ENCODE measurements at regions not wholly inside any gene's neighbourhood (a gene's known extent, or its start where the extent isn't known, plus 50 kb on each side); places are given as distances from the start of the nearest gene placed in this dataset.

DNA sequence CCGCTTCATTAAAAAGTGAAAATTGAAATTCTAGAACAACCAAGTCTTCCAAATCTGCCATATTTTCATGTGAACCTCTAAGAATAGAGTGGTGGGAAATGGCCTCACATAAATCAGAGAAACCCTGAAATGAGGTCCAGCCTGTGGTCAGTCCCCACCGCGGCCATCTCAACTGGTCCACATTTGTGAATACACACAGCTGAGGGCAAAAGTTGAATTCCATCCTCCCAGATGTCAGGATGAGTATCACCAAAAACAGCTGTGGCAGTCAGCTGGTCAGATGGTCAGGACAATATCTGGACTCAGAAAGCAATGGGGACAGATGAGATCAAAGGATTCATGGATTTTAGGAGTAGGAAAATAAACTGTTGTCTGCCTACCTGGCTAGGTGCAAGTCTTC is 219.4 kb upstream of the NCKAP5 start:
- Histone ChIP-seq H2BK120ac (replicated peaks; ENCODE audit: low read depth, low read length) (no peak overlapping the region), H3K56ac (replicated peaks; ENCODE audit: insufficient read length, low read depth, low read length) (no peak overlapping the region), H3K23me2 (ENCODE audit: low read depth, low read length) (no peaks in the 10 kb centered on the region), H2BK5ac (ENCODE audit: low read depth, low read length) (no peak overlapping the region), H3K4me3 (ENCODE audit: extremely low read depth in 1 of 4, insufficient read depth in 2 of 4, low read depth in 3 of 4, low read length in 4 of 4) (no peak overlapping the region), H3K23ac (ENCODE audit: insufficient read length) (no peak overlapping the region), H4K8ac (ENCODE audit: extremely low read depth, insufficient read depth, low read length) (no peak overlapping the region), H3K27ac (ENCODE audit: low read depth, low read length) (no peak overlapping the region), H2AK5ac (ENCODE audit: low read depth, low read length) (no peak overlapping the region), H3K36me3 (ENCODE audit: control insufficient read depth in 2 of 4, insufficient read depth in 4 of 4, low read length in 3 of 4) (no peaks in the 10 kb centered on the region), H4K20me1 (replicated peaks in 1 of 2; ENCODE audit: control insufficient read depth in 1 of 2, insufficient read depth in 2 of 2, low read length in 2 of 2) (no peaks in the 10 kb centered on the region), H2BK20ac (ENCODE audit: low read length) (no peak overlapping the region), H4K91ac (replicated peaks; ENCODE audit: insufficient read length, low read length) (no peak overlapping the region), H3K4me1 (replicated peaks in 1 of 4; ENCODE audit: control insufficient read depth in 3 of 4, insufficient read depth in 4 of 4, low read length in 3 of 4) (no peaks in the 10 kb centered on the region), H3K18ac (ENCODE audit: extremely low read depth, low read length) (no peak overlapping the region), H3K4me2 (ENCODE audit: insufficient read depth in 1 of 2, low read depth in 2 of 2, low read length in 2 of 2) (no peak overlapping the region), H4K5ac (ENCODE audit: insufficient read length, low read depth, low read length) (no peak overlapping the region), H2BK12ac (ENCODE audit: low read depth, low read length) (no peak overlapping the region), H3K79me2 (ENCODE audit: control insufficient read depth in 1 of 2, insufficient read depth in 2 of 2, low read length in 2 of 2) (no peaks in the 10 kb centered on the region), H3K79me1 (ENCODE audit: low read depth, low read length) (no peaks in the 10 kb centered on the region), H2BK15ac (ENCODE audit: low read length) (no peak overlapping the region), H3K9ac (replicated peaks in 1 of 4; ENCODE audit: extremely low read depth in 1 of 4, low read depth in 3 of 4, low read length in 3 of 4) (no peak overlapping the region), H2AFZ (ENCODE audit: low read length) (no peak overlapping the region), H3K9me3 (ENCODE audit: insufficient read depth in 2 of 2, low read depth in 1 of 2, low read length in 1 of 2) (no peaks in the 10 kb centered on the region; a peak in 1 of 4 replicates), H3K4ac (replicated peaks; ENCODE audit: insufficient read length, low read depth, low read length) (no peak overlapping the region), H3K27me3 (replicated peaks in 1 of 4; ENCODE audit: control insufficient read depth in 3 of 4, extremely low read depth in 1 of 4, insufficient read depth in 3 of 4, low read length in 3 of 4) (0 out of 7 replicates have a peak, but pooled peaks cover 0 to 2% (median 0%) of the 10 kb centered on the region in 4 experiments), H3K14ac (ENCODE audit: insufficient read length) (no peak overlapping the region)
- FAIRE-seq, result no peak
- WGBS, 2 experiments (ENCODE audit: extremely low coverage in 1 of 2, insufficient coverage in 1 of 2, insufficient read length in 1 of 2, insufficient replicate concordance in 2 of 2, low coverage in 1 of 2, low lambda C conversion rate in 2 of 2, missing lambda C conversion rate in 1 of 2), result 93% methylated on average over 3 of the region's 3 CpGs; no CpG with 5 or more reads in 1 of the 2 experiments
- ChIA-PET POLR2A (ENCODE audit: partially characterized antibody) (no interaction called here), CTCF (ENCODE audit: partially characterized antibody) (interaction anchor here (0.9 to 1.9 kb wide), 3 partner anchors 57 to 268 kb away, joined by 3 to 5 read pairs (median 3); no protein-coding TSS in a partner anchor)
- DNase-seq (ENCODE audit: low read depth in 1 of 2, low spot score in 2 of 2), result no peak
- TF ChIP-seq TCF12 (IDR thresholded peaks at IDR 0.05; ENCODE audit: low read depth, low read length) (no peak), HDAC2 (IDR thresholded peaks at IDR 0.05; ENCODE audit: borderline replicate concordance in 1 of 2, low read depth in 2 of 2, low read length in 2 of 2) (no peak)

All from H1 (cell line).